ENCODE measurements at regions not wholly inside any gene's neighbourhood (a gene's known extent, or its start where the extent isn't known, plus 50 kb on each side); places are given as distances from the start of the nearest gene placed in this dataset.
"Not testable (repeated sequence)": the region's sequence is repeated elsewhere in the genome, so short reads cannot be mapped to it uniquely, and the experiment has no call there.

DNA sequence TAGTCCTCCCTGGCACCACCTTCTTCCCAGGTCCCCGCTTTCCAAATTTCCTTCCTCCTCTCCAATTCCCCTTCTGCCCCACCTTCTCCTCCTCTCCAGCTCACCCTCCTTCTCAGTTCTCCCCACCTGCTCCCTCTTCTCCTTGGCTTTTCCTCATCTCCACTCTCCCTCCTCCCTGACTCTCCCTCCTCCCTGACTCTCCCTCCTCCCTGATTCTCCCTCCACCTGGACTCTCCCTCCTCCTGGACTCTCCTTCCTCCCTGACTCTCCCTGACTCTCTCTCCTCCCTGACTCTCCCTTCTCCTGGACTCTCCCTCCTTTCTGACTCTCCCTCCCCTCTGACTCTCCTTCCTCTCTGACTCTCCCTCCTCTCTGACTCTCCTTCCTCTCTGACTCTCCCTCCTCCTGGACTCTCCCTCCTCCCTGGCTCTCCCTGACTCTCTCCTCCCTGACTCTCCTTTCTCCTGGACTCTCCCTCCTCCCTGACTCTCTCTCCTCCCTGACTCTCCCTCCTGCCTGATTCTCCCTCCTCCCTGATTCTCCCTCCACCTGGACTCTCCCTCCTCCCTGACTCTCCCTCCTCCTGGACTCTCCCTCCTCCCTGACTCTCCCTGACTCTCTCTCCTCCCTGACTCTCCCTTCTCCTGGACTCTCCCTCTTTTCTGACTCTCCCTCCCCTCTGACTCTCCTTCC is 169.3 kb downstream of the INHBB start:
- H3K4me1 Mint-ChIP-seq; H3K4me3 Mint-ChIP-seq; H3K9me3 ChIP-seq; POLR2A ChIA-PET; H3K9me3 Mint-ChIP-seq; H3K36me3 ChIP-seq (ENCODE audit: control insufficient read depth in 2 of 2, extremely low read depth in 1 of 2, insufficient read depth in 1 of 2, low read length in 1 of 2); ATAC-seq (replicated peaks in 1 of 4); H3K27ac Mint-ChIP-seq; DNase-seq; H3K27ac ChIP-seq (ENCODE audit: low read length); H3K4me1 ChIP-seq (ENCODE audit: control insufficient read depth in 1 of 2, extremely low read depth in 1 of 2, insufficient read depth in 2 of 2, low read length in 2 of 2); H3K4me3 ChIP-seq (ENCODE audit: control insufficient read depth in 1 of 2, extremely low read depth in 1 of 2, low read length in 1 of 2); CTCF ChIA-PET; H3K36me3 Mint-ChIP-seq: not testable (repeated sequence)
- 88% methylated on average over 1 of the region's 1 CpG for WGBS (ENCODE audit: insufficient coverage)
- peaks cover 7 to 17% of the 10 kb centered on the region in 2 donors for H3K27me3 Mint-ChIP-seq
- H3K27me3 ChIP-seq (replicated peaks in 1 of 2; ENCODE audit: control insufficient read depth in 2 of 2, extremely low read depth in 1 of 2, insufficient read depth in 2 of 2, low read length in 1 of 2) = peaks cover 0 to 23% of the 10 kb centered on the region in 2 experiments

GRCh38 chr2:120515759-120516678 is 170.1 kb downstream of the INHBB start:
- H3K4me1 Mint-ChIP-seq = no peaks in the 10 kb centered on the region
- H3K9me3 Mint-ChIP-seq = no peaks in the 10 kb centered on the region
- H3K9me3 ChIP-seq = no peaks in the 10 kb centered on the region
- H3K27ac Mint-ChIP-seq = no peak overlapping the region
- H3K27me3 Mint-ChIP-seq = peaks cover 8 to 17% of the 10 kb centered on the region in 2 donors
- peaks cover 0 to 23% of the 10 kb centered on the region in 2 experiments for H3K27me3 ChIP-seq (replicated peaks in 1 of 2; ENCODE audit: control insufficient read depth in 2 of 2, extremely low read depth in 1 of 2, insufficient read depth in 2 of 2, low read length in 1 of 2)
- H3K36me3 Mint-ChIP-seq = no peaks in the 10 kb centered on the region
- ChIA-PET CTCF (no interaction called here), POLR2A (interaction anchor here in 1 of 2 donors (0.5 kb wide), 1 partner anchor 1961 kb away, joined by 3 read pairs; no protein-coding TSS in a partner anchor)
- no peak overlapping the region for H3K4me3 Mint-ChIP-seq
- H3K27ac ChIP-seq (ENCODE audit: low read length) = no peak overlapping the region
- H3K4me3 ChIP-seq (ENCODE audit: control insufficient read depth in 1 of 2, extremely low read depth in 1 of 2, low read length in 1 of 2) = no peak overlapping the region
- no peak for DNase-seq
- no CpG with 5 or more reads among the region's 5 CpGs for WGBS (ENCODE audit: insufficient coverage)
- no peak for ATAC-seq (replicated peaks in 1 of 4)
- H3K36me3 ChIP-seq (ENCODE audit: control insufficient read depth in 2 of 2, extremely low read depth in 1 of 2, insufficient read depth in 1 of 2, low read length in 1 of 2) = no peaks in the 10 kb centered on the region
- H3K4me1 ChIP-seq (ENCODE audit: control insufficient read depth in 1 of 2, extremely low read depth in 1 of 2, insufficient read depth in 2 of 2, low read length in 2 of 2) = no peaks in the 10 kb centered on the region

- Mint-ChIP-seq H3K4me1 (no peaks in the 10 kb centered on the region), H3K27ac (no peak overlapping the region), H3K36me3 (no peaks in the 10 kb centered on the region), H3K4me3 (no peak overlapping the region), H3K9me3 (no peaks in the 10 kb centered on the region), H3K27me3 (peaks cover 16 to 24% of the 10 kb centered on the region in 2 donors)
- no peak overlapping the region for H3K27ac ChIP-seq (ENCODE audit: low read length)
- peaks cover 0 to 29% of the 10 kb centered on the region in 2 experiments for H3K27me3 ChIP-seq (replicated peaks in 1 of 2; ENCODE audit: control insufficient read depth in 2 of 2, extremely low read depth in 1 of 2, insufficient read depth in 2 of 2, low read length in 1 of 2)
- CTCF ChIA-PET = no interaction called here
- H3K9me3 ChIP-seq = no peaks in the 10 kb centered on the region
- no peak overlapping the region for H3K4me3 ChIP-seq (ENCODE audit: control insufficient read depth in 1 of 2, extremely low read depth in 1 of 2, low read length in 1 of 2)
- POLR2A ChIA-PET = interaction anchor here in 1 of 2 donors (0.5 kb wide), 1 partner anchor 1960 kb away, joined by 3 read pairs; no protein-coding TSS in a partner anchor
- H3K36me3 ChIP-seq (ENCODE audit: control insufficient read depth in 2 of 2, extremely low read depth in 1 of 2, insufficient read depth in 1 of 2, low read length in 1 of 2) = no peaks in the 10 kb centered on the region
- 40% methylated on average over 1 of the region's 6 CpGs for WGBS (ENCODE audit: insufficient coverage)
- no peaks in the 10 kb centered on the region for H3K4me1 ChIP-seq (ENCODE audit: control insufficient read depth in 1 of 2, extremely low read depth in 1 of 2, insufficient read depth in 2 of 2, low read length in 2 of 2)
- no peak for ATAC-seq (replicated peaks in 1 of 4)
- DNase-seq = no peak
Observed at GRCh38 chr2:120516679-120517314, 170.9 kb downstream of the INHBB start.

DNA sequence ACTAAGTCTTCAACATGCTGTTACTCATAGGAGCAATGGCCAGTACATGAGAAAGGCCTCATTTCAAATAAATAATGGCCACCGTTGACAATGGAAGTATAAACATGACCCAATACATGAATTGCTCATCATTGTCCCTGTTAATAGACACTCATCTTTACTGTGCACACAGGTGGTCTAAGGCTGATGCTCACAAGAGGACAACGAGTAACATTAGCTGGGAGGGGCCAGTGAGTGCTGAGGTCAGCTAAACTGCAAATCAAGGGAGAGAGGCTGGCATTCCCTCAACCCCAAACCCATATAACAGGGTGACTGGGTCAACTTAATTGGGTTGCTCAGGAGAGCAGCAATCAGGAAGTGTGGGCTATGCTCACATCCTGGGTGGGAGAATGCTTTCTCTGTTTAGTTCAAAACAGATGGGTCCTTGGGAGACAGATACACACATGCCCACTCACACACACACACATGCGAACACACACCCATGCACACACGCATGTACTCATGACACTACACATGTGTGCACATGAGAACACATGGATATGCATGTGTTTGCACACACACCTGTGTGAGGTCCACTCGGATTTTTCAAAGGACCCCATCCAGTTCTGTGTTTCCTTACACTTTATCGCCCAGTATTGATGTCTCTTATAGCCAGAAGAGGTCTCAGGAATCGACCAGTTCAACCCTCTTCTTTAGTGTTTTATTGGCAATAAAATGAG is 172.0 kb downstream of the INHBB start:
- Histone ChIP-seq H3K4me1 (ENCODE audit: control insufficient read depth in 1 of 2, extremely low read depth in 1 of 2, insufficient read depth in 2 of 2, low read length in 2 of 2) (no peaks in the 10 kb centered on the region), H3K27me3 (replicated peaks in 1 of 2; ENCODE audit: control insufficient read depth in 2 of 2, extremely low read depth in 1 of 2, insufficient read depth in 2 of 2, low read length in 1 of 2) (peaks cover 0 to 35% of the 10 kb centered on the region in 2 experiments), H3K36me3 (ENCODE audit: control insufficient read depth in 2 of 2, extremely low read depth in 1 of 2, insufficient read depth in 1 of 2, low read length in 1 of 2) (no peaks in the 10 kb centered on the region), H3K4me3 (ENCODE audit: control insufficient read depth in 1 of 2, extremely low read depth in 1 of 2, low read length in 1 of 2) (no peak overlapping the region), H3K27ac (ENCODE audit: low read length) (no peak overlapping the region), H3K9me3 (no peaks in the 10 kb centered on the region)
- 76% methylated on average over 4 of the region's 7 CpGs for WGBS (ENCODE audit: insufficient coverage)
- ATAC-seq (replicated peaks in 1 of 4) (no peak), DNase-seq (no peak)
- no peak overlapping the region for H3K4me3 Mint-ChIP-seq
- H3K9me3 Mint-ChIP-seq = no peaks in the 10 kb centered on the region
- no peak overlapping the region for H3K27ac Mint-ChIP-seq
- H3K27me3 Mint-ChIP-seq = peaks cover 22 to 29% of the 10 kb centered on the region in 2 donors
- H3K4me1 Mint-ChIP-seq = no peaks in the 10 kb centered on the region
- POLR2A ChIA-PET = no interaction called here
- CTCF ChIA-PET = no interaction called here
- H3K36me3 Mint-ChIP-seq = no peaks in the 10 kb centered on the region

- no peak overlapping the region for H3K27ac ChIP-seq (ENCODE audit: low read length)
- 85% methylated on average over 5 of the region's 5 CpGs for WGBS (ENCODE audit: insufficient coverage)
- H3K4me1 ChIP-seq (ENCODE audit: control insufficient read depth in 1 of 2, extremely low read depth in 1 of 2, insufficient read depth in 2 of 2, low read length in 2 of 2) = no peaks in the 10 kb centered on the region
- DNase-seq (no peak), ATAC-seq (replicated peaks in 1 of 4) (no peak)
- Mint-ChIP-seq H3K4me3 (no peak overlapping the region), H3K27ac (no peak overlapping the region), H3K36me3 (no peaks in the 10 kb centered on the region), H3K27me3 (peaks cover 27 to 37% of the 10 kb centered on the region in 2 donors), H3K4me1 (no peaks in the 10 kb centered on the region), H3K9me3 (no peaks in the 10 kb centered on the region)
- H3K4me3 ChIP-seq (ENCODE audit: control insufficient read depth in 1 of 2, extremely low read depth in 1 of 2, low read length in 1 of 2) = no peak overlapping the region
- H3K27me3 ChIP-seq (replicated peaks in 1 of 2; ENCODE audit: control insufficient read depth in 2 of 2, extremely low read depth in 1 of 2, insufficient read depth in 2 of 2, low read length in 1 of 2) = peaks cover 0 to 36% of the 10 kb centered on the region in 2 experiments
- ChIA-PET POLR2A (interaction anchor here in 1 of 2 donors (0.5 kb wide), 1 partner anchor 693 kb away, joined by 4 read pairs; no protein-coding TSS in a partner anchor), CTCF (interaction anchor here in 1 of 2 donors (0.6 kb wide), 1 partner anchor 56 kb away, joined by 3 read pairs; no protein-coding TSS in a partner anchor)
- no peaks in the 10 kb centered on the region for H3K36me3 ChIP-seq (ENCODE audit: control insufficient read depth in 2 of 2, extremely low read depth in 1 of 2, insufficient read depth in 1 of 2, low read length in 1 of 2)
- no peaks in the 10 kb centered on the region for H3K9me3 ChIP-seq
Observed at GRCh38 chr2:120518819-120519218, 172.9 kb downstream of the INHBB start.

- peaks cover 29 to 39% of the 10 kb centered on the region in 2 donors for H3K27me3 Mint-ChIP-seq
- WGBS (ENCODE audit: insufficient coverage) = 80% methylated on average over 6 of the region's 6 CpGs
Observed at GRCh38 chr2:120519469-120519868, 173.5 kb downstream of the INHBB start.

More at GRCh38 chr2:120519469-120519868, 173.5 kb downstream of the INHBB start:
- H3K4me1 Mint-ChIP-seq = no peaks in the 10 kb centered on the region
- no peaks in the 10 kb centered on the region for H3K36me3 ChIP-seq (ENCODE audit: control insufficient read depth in 2 of 2, extremely low read depth in 1 of 2, insufficient read depth in 1 of 2, low read length in 1 of 2)
- DNase-seq = no peak
- no peak overlapping the region for H3K4me3 ChIP-seq (ENCODE audit: control insufficient read depth in 1 of 2, extremely low read depth in 1 of 2, low read length in 1 of 2)
- H3K27ac ChIP-seq (ENCODE audit: low read length) = no peak overlapping the region
- ChIA-PET POLR2A (no interaction called here), CTCF (no interaction called here)
- no peak for ATAC-seq (replicated peaks in 1 of 4)
- no peak overlapping the region for H3K27ac Mint-ChIP-seq
- H3K36me3 Mint-ChIP-seq = no peaks in the 10 kb centered on the region
- no peaks in the 10 kb centered on the region for H3K9me3 Mint-ChIP-seq
- H3K27me3 ChIP-seq (replicated peaks in 1 of 2; ENCODE audit: control insufficient read depth in 2 of 2, extremely low read depth in 1 of 2, insufficient read depth in 2 of 2, low read length in 1 of 2) = peaks cover 0 to 36% of the 10 kb centered on the region in 2 experiments
- no peaks in the 10 kb centered on the region for H3K4me1 ChIP-seq (ENCODE audit: control insufficient read depth in 1 of 2, extremely low read depth in 1 of 2, insufficient read depth in 2 of 2, low read length in 2 of 2)
- no peaks in the 10 kb centered on the region for H3K9me3 ChIP-seq
- H3K4me3 Mint-ChIP-seq = no peak overlapping the region

Measured in T-cell (primary cell).